Neutrophil (primary cell): ENCODE measurements at regions not wholly inside any gene's neighbourhood (a gene's known extent, or its start where the extent isn't known, plus 50 kb on each side); places are given as distances from the start of the nearest gene placed in this dataset.

ENCODE experiments used
- H3K27ac ChIP-seq: fragments of 200-600 bp; sonication (generic); 2 replicates; pipeline ENCODE4 v1.5.1; 2016; ENCODE audit warnings: mild to moderate bottlenecking, moderate library complexity
- H3K27me3 ChIP-seq: fragments of 200-600 bp; sonication (generic); 2 replicates; pipeline ENCODE4 v1.6.0; 2016; ENCODE audit warnings: mild to moderate bottlenecking
- H3K36me3 ChIP-seq: fragments of 200-600 bp; sonication (generic); 2 replicates; pipeline ENCODE4 v1.5.1; 2017
- H3K4me1 ChIP-seq, 2 experiments: fragments of 200-600 bp in 1 of 2; sonication (generic) in 1 of 2; 1 replicate in 1 of 2; 2 replicates in 1 of 2; pipeline versions ENCODE4 v1.5.1 to v1.6.1; 2013 to 2016; ENCODE audit warnings: low read depth in 1 of 2, low read length in 1 of 2, mild to moderate bottlenecking in 1 of 2, moderate library complexity in 1 of 2; ENCODE audit not compliant: control insufficient read depth in 1 of 2, insufficient read depth in 1 of 2
- H3K4me3 ChIP-seq, 2 experiments: fragments of 200-600 bp in 1 of 2; sonication (generic) in 1 of 2; 1 replicate in 1 of 2; 2 replicates in 1 of 2; pipeline ENCODE4 v1.5.1; 2013 to 2016; ENCODE audit warnings: low read depth in 1 of 2, low read length in 1 of 2, mild to moderate bottlenecking in 1 of 2, moderate library complexity in 1 of 2
- H3K9me3 ChIP-seq: fragments of 200-600 bp; sonication (generic); 2 replicates; pipeline ENCODE4 v1.5.1; 2016
- CTCF ChIP-seq: fragments of 200-600 bp; sonication (generic); IDR thresholded peaks from 2 replicates; pipeline ENCODE4 v1.5.1; 2016; ENCODE audit warnings: antibody characterized with exemption

- H3K27me3 ChIP-seq, result no peaks in the 10 kb centered on the region
- no peaks in the 10 kb centered on the region for H3K4me1 ChIP-seq
- no peak for TF ChIP-seq CTCF
- H3K36me3 ChIP-seq, result no peaks in the 10 kb centered on the region
- no peak overlapping the region for H3K4me3 ChIP-seq
- H3K9me3 ChIP-seq, result peaks cover 5% of the 10 kb centered on the region
- no peak overlapping the region for H3K27ac ChIP-seq
Observed at GRCh38 chr12:14247166-14247565, 118.3 kb upstream of the ATF7IP start.

GRCh38 chr12:14249368-14249767, 116.1 kb upstream of the ATF7IP start:
- H3K4me3 ChIP-seq, result no peak overlapping the region
- no peaks in the 10 kb centered on the region for H3K27me3 ChIP-seq
- no peaks in the 10 kb centered on the region for H3K36me3 ChIP-seq
- H3K9me3 ChIP-seq, result no peaks in the 10 kb centered on the region
- no peak overlapping the region for H3K27ac ChIP-seq
- no peak for TF ChIP-seq CTCF
- no peaks in the 10 kb centered on the region for H3K4me1 ChIP-seq

GRCh38 chr12:14252697-14253096, 112.8 kb upstream of the ATF7IP start:
- no peaks in the 10 kb centered on the region for H3K9me3 ChIP-seq
- no peaks in the 10 kb centered on the region for H3K36me3 ChIP-seq
- TF ChIP-seq CTCF, result no peak
- H3K4me3 ChIP-seq, result no peak overlapping the region
- peaks cover 19 to 22% of the 10 kb centered on the region in 2 experiments for H3K4me1 ChIP-seq
- no peaks in the 10 kb centered on the region for H3K27me3 ChIP-seq
- no peak overlapping the region for H3K27ac ChIP-seq

- Histone ChIP-seq H3K4me3 (no peak overlapping the region), H3K36me3 (no peaks in the 10 kb centered on the region), H3K27me3 (no peaks in the 10 kb centered on the region), H3K27ac (no peak overlapping the region), H3K4me1 (peaks cover 27 to 30% of the 10 kb centered on the region in 2 experiments), H3K9me3 (no peaks in the 10 kb centered on the region)
- no peak for TF ChIP-seq CTCF
Observed at GRCh38 chr12:14253496-14253895, 112.0 kb upstream of the ATF7IP start.

GRCh38 chr12:14254781-14255180, 110.7 kb upstream of the ATF7IP start:
- TF ChIP-seq CTCF, result no peak
- H3K27me3 ChIP-seq, result no peaks in the 10 kb centered on the region
- peaks cover 40 to 43% of the 10 kb centered on the region in 2 experiments for H3K4me1 ChIP-seq
- no peaks in the 10 kb centered on the region for H3K36me3 ChIP-seq
- H3K9me3 ChIP-seq, result no peaks in the 10 kb centered on the region
- no peak overlapping the region for H3K27ac ChIP-seq
- H3K4me3 ChIP-seq, result no peak overlapping the region

- peaks cover 53 to 56% of the 10 kb centered on the region in 2 experiments for H3K4me1 ChIP-seq
- no peak for TF ChIP-seq CTCF
- H3K27ac ChIP-seq, result peak overlapping the region; percentile 93
- H3K4me3 ChIP-seq, result peak overlapping the region in 1 of 2 experiments; percentile 55
- no peaks in the 10 kb centered on the region for H3K36me3 ChIP-seq
- no peaks in the 10 kb centered on the region for H3K27me3 ChIP-seq
- H3K9me3 ChIP-seq, result no peaks in the 10 kb centered on the region
Observed at GRCh38 chr12:14256121-14256520, 109.4 kb upstream of the ATF7IP start.
